RPMI7951 (cell line): ENCODE measurements at regions not wholly inside any gene's neighbourhood (a gene's known extent, or its start where the extent isn't known, plus 50 kb on each side); places are given as distances from the start of the nearest gene placed in this dataset.

Experiments used
- DNase-seq: peaks from one replicate; pipeline ENCODE4 v3.0.0-alpha.2; 2012; ENCODE audit warnings: low read depth

DNA sequence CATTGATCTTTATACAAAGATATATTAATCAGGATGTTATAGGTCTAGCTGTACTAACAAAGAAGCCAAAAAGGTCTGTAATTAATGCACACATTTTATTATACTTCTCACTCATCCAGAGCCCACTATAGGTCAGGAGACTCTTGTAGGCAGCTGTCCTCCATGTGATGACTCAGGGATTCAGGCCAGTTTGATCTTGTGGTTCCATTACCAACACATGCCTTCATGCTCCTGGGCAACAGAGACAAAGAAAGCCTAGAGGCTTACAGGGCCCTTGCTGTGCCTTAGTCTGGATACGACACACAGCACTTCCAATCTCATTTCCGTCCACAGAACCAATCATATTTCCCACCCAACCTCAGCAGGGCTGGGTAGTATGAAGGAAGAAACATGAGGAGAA lies 150.3 kb upstream of the NCAM1 start:
- peak; percentile 18 for DNase-seq

- DNase-seq, result no peak
Measured at GRCh38 chr11:112811783-112812182, 149.4 kb upstream of the NCAM1 start.

GRCh38 chr11:112812729-112813128 lies 148.5 kb upstream of the NCAM1 start:
- no peak for DNase-seq

- DNase-seq, result no peak
Measured at GRCh38 chr11:112814168-112814567, 147.1 kb upstream of the NCAM1 start.

DNA sequence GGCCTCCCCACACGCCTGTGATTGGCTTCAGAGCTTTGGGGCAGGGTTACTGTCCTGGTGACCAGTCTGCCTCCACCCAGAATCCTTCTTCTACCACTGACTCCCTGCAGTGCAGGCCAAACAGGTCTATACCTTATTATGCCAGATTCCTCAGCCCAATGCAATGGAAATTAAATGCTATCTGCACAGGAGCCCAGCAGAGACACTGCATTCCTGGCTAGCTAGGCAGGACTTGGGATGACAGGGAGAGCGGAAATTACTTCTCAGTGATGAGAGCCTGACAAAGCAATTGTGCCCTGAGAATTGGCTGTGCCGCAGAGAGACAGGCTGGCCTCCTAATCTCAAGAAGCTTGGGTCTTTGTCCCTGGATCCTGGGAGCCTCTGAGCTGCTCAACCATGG lies 143.8 kb upstream of the NCAM1 start:
- DNase-seq, result no peak

- peak; percentile 34 for DNase-seq
Measured at GRCh38 chr11:112822478-112823274, 138.5 kb upstream of the NCAM1 start.

GRCh38 chr11:112826026-112826425 lies 135.2 kb upstream of the NCAM1 start:
- no peak for DNase-seq

GRCh38 chr11:112826788-112827187 lies 134.4 kb upstream of the NCAM1 start:
- DNase-seq, result no peak

DNA sequence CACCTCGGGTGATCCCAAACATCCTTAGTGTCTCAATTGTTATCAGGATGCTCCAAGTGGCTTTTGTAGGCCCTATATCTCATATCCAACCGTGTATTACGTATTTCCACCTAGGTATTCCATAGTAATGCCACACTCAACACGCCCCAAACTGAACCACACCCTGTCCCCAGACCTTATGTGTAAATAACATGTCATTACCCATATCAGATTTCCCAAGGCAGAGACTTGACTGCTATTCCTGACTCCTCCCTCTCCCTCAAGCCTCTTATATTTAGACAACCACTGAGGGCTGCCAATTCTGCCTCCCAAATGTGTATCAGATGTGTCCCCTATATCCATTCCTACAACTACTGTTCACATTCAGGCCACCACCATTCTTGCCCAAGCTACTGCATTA lies 132.8 kb upstream of the NCAM1 start:
- no peak for DNase-seq

- DNase-seq, result no peak
Measured at GRCh38 chr11:112829971-112830654, 131.1 kb upstream of the NCAM1 start.

- DNase-seq, result no peak
Measured at GRCh38 chr11:112831041-112831440, 130.2 kb upstream of the NCAM1 start.

- no peak for DNase-seq
Measured at GRCh38 chr11:112831969-112832766, 129.1 kb upstream of the NCAM1 start.

GRCh38 chr11:112834277-112834755 lies 126.9 kb upstream of the NCAM1 start:
- no peak for DNase-seq

DNA sequence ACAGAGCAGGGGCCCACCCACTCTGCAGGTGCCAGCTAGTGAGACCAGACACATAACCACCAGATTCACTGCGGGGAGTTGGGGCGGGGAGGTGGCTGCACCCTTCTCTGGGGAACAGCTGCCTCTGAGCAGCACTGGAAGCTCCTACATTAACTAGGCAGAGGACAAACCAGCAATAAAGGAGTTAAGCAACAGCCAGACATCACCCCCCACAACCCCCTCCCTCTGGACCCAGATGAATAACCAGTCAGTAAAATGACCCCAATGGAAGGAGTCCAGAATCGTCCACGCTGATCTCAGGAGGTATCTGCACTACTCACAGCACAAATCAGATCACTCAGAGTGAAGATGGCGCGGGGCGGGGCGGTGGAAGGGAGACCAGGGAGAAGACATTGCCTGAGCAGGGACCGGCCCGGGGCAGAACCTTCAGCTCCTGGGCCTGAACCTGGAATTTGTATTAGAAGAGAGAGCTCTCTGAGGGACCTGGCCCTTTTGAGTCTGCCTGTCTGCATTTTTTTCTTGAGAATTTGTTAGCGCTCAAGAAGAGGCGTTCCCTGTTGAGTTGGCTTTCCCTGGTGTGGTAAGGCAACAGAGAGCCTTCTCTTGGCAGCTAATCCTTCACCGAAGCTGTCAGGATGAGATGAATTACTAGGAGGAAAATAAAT lies 125.5 kb upstream of the NCAM1 start:
- no peak for DNase-seq

- DNase-seq, result no peak
Measured at GRCh38 chr11:112836256-112836602, 125.0 kb upstream of the NCAM1 start.

DNA sequence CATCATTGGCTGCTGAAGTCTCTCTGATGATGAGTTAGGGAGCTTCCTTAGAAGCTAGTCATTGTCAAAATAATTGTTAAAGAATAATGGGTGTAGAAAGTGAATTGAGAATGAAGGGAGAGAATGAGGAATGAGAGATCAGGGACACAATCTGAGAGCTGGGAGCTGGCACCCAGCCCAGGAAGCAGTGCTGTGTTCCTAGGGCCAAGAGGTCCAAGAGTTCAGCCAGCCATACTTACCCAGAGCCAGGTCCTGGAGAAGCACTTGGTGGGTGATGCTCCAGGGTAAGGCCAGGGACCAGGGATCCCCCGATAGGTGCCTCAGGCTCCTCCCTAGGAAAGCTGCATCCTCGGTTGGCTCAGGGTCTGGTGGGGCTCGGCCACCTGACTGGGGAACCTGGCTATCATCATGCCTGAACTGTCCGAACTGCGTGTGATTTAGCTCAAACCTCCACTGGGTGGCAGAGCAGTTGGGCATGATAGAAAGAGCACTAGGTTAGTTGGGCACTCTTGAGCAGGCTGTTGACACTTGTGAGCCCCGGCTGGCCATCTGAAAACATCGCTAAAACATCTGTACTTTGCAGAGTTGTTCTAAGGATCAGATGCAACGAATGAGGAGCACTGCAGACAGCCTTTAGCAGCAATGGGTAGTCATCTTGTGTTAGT lies 123.9 kb upstream of the NCAM1 start:
- DNase-seq, result peak; percentile 35

- no peak for DNase-seq
Measured at GRCh38 chr11:112839051-112839450, 122.2 kb upstream of the NCAM1 start.

- DNase-seq, result no peak
Measured at GRCh38 chr11:112841729-112842128, 119.5 kb upstream of the NCAM1 start.

GRCh38 chr11:112842151-112842550 lies 119.1 kb upstream of the NCAM1 start:
- DNase-seq, result no peak

DNA sequence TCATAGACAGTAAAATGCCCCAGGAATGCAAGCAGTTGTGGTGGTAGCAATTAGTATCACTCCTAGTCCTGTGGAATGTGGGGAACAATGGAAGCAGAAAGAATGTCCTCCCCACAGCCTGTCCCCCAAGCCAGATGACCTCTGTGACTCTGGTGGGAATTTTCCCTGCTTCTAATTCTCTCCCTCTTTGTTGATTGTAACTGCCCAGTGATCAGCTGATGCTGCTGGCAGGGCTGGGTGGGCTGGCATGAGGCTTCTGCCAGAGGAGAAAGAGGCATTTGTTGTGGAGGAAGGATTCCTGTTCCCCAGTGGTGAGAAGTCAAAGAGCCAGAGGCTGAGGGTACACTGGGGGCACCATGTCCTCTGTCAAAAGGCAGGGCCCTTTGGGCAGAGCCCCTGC lies 116.7 kb upstream of the NCAM1 start:
- DNase-seq, result peak; percentile 22

- DNase-seq, result no peak
Measured at GRCh38 chr11:112847568-112847967, 113.7 kb upstream of the NCAM1 start.
